HCT116 (cell line): ENCODE measurements at regions not wholly inside any gene's neighbourhood (a gene's known extent, or its start where the extent isn't known, plus 50 kb on each side); places are given as distances from the start of the nearest gene placed in this dataset.

Source experiments
- ATAC-seq: fragments of 200-7000 bp; cut with Tn5 transposase; 2 replicates; pipeline ENCODE4 v1.9.1; 2020; ENCODE audit warnings: mild to moderate bottlenecking, moderate library complexity
- BruUV-seq: library from RNA; stranded (reverse); fragments of 400-500 nt; replicated peaks from 2 replicates; lab custom pipeline; 2021; lab: Mats Ljungman, UMichigan
- CTCF ChIA-PET: fragments of 300-600 bp; sonication (Branson Sonifier 250); formaldehyde crosslinking; loops from one replicate; lab custom pipeline; 2021; ENCODE audit warnings: antibody characterized with exemption; lab: Charles Lee
- POLR2A ChIA-PET: fragments of 300-600, 350-600 bp; sonication (Branson Sonifier 250); formaldehyde crosslinking; loops from one replicate; lab custom pipeline; 2021; ENCODE audit warnings: antibody characterized with exemption; lab: Charles Lee
- RAD21 ChIA-PET, 2 experiments: fragments of 300-600 bp; sonication (Branson Sonifier 250); formaldehyde crosslinking; loops; one replicate each; lab custom pipeline; 2023; ENCODE audit warnings: low total read pairs in 2 of 2; ENCODE audit not compliant: uncharacterized antibody in 2 of 2, unreplicated experiment in 2 of 2, low non-redundant PET in 1 of 2; lab: Charles Lee
- DNase-seq: peaks from one replicate; pipeline ENCODE4 v3.0.0-alpha.2; 2010; ENCODE audit warnings: low read depth, low spot score
- H2AFZ ChIP-seq: fragments of 200-600 bp; shearing (Covaris generic), sonication (generic); 2 replicates; pipeline ENCODE4 v1.6.1; 2017; ENCODE audit warnings: low read depth, mixed run types, mixed read lengths, antibody characterized with exemption, low read length; ENCODE audit not compliant: poor library complexity, severe bottlenecking
- H3K27ac ChIP-seq: 2 replicates; pipeline ENCODE4 v1.5.1; 2012; ENCODE audit warnings: low read depth, low read length
- H3K27me3 ChIP-seq: fragments of 200-600 bp; sonication (generic); 2 replicates; pipeline ENCODE4 v1.6.1; 2016; ENCODE audit warnings: mixed run types, low read length, mixed read lengths; ENCODE audit not compliant: insufficient read depth
- H3K36me3 ChIP-seq, 2 experiments: fragments of 200-500 bp in 1 of 2; fragments of 200-600 bp in 1 of 2; sonication (Bioruptor generic) in 1 of 2; sonication (generic) in 1 of 2; 2 replicates each; pipeline versions ENCODE4 v1.5.1 to v1.6.1; 2014 to 2016; ENCODE audit warnings: low read length in 2 of 2, inconsistent platforms in 1 of 2, mixed read lengths in 1 of 2, mixed run types in 1 of 2; ENCODE audit not compliant: insufficient read depth in 2 of 2, control insufficient read depth in 1 of 2
- H3K4me1 ChIP-seq, 2 experiments: fragments of 200-600 bp in 1 of 2; sonication (generic) in 1 of 2; 2 replicates each; pipeline versions ENCODE4 v1.5.1 to v1.6.1; 2012 to 2017; ENCODE audit warnings: low read length in 2 of 2, inconsistent platforms in 1 of 2, mild to moderate bottlenecking in 1 of 2, mixed read lengths in 1 of 2, mixed run types in 1 of 2, moderate library complexity in 1 of 2; ENCODE audit not compliant: insufficient read depth in 2 of 2, control insufficient read depth in 1 of 2
- H3K4me2 ChIP-seq: fragments of 200-600 bp; sonication (generic); 2 replicates; pipeline ENCODE4 v1.6.1; 2017; ENCODE audit warnings: mixed run types, low read length, mixed read lengths
- H3K4me3 ChIP-seq, 2 experiments: fragments of 200-600 bp in 1 of 2; sonication (generic) in 1 of 2; replicated peaks in 1 of 2; 2 replicates each; pipeline ENCODE4 v1.5.1; 2011 to 2016; ENCODE audit warnings: low read length in 2 of 2, control low read depth in 1 of 2, low read depth in 1 of 2, mild to moderate bottlenecking in 1 of 2, mixed read lengths in 1 of 2, mixed run types in 1 of 2
- H3K79me2 ChIP-seq: fragments of 200-600 bp; sonication (generic); 2 replicates; pipeline ENCODE4 v1.6.1; 2017; ENCODE audit warnings: mild to moderate bottlenecking, mixed run types, low read length, moderate library complexity, mixed read lengths; ENCODE audit not compliant: insufficient read depth
- H3K9ac ChIP-seq: fragments of 200-600 bp; sonication (generic); 2 replicates; pipeline ENCODE4 v1.6.1; 2016; ENCODE audit warnings: low read length, mixed read lengths
- H3K9me2 ChIP-seq: fragments of 200-600 bp; sonication (generic), shearing (Covaris generic); 2 replicates; pipeline ENCODE4 v1.6.1; 2017; ENCODE audit warnings: mixed run types, mild to moderate bottlenecking, moderate library complexity; ENCODE audit not compliant: insufficient read depth
- H3K9me3 ChIP-seq, 2 experiments: fragments of 200-500 bp in 1 of 2; fragments of 200-600 bp in 1 of 2; sonication (Bioruptor generic) in 1 of 2; sonication (generic) in 1 of 2; 2 replicates each; pipeline ENCODE4 v1.6.1; 2014 to 2017; ENCODE audit warnings: low read length in 2 of 2, mixed read lengths in 2 of 2, inconsistent platforms in 1 of 2, low read depth in 1 of 2, mild to moderate bottlenecking in 1 of 2, mixed run types in 1 of 2, moderate library complexity in 1 of 2; ENCODE audit not compliant: control insufficient read depth in 1 of 2, insufficient read depth in 1 of 2
- H4K20me1 ChIP-seq: fragments of 200-600 bp; sonication (generic), shearing (Covaris generic); 2 replicates; pipeline ENCODE4 v1.6.1; 2017; ENCODE audit warnings: mixed run types, mild to moderate bottlenecking, moderate library complexity; ENCODE audit not compliant: insufficient read depth
- CBX3 ChIP-seq: IDR thresholded peaks from 2 replicates; pipeline ENCODE4 v1.6.1; 2012; ENCODE audit warnings: low read depth
- ELF1 ChIP-seq: IDR thresholded peaks from 2 replicates; pipeline ENCODE4 v1.6.1; 2012; ENCODE audit warnings: low read depth, borderline replicate concordance
- EZH2phosphoT487 ChIP-seq: fragments of 200-600 bp; IDR thresholded peaks from 2 replicates; pipeline ENCODE4 v1.6.1; 2018; ENCODE audit warnings: antibody characterized with exemption, borderline replicate concordance
- FOSL1 ChIP-seq: IDR thresholded peaks from 2 replicates; pipeline ENCODE4 v1.6.1; 2012; ENCODE audit warnings: low read depth
- JUND ChIP-seq: IDR thresholded peaks from 2 replicates; pipeline ENCODE4 v1.6.1; 2012
- POLR2A ChIP-seq: IDR thresholded peaks from 2 replicates; pipeline ENCODE4 v1.7.0; 2011; ENCODE audit warnings: borderline replicate concordance; ENCODE audit not compliant: insufficient read depth, insufficient read length; ENCODE audit errors: extremely low read depth
- SP1 ChIP-seq: IDR thresholded peaks from 2 replicates; pipeline ENCODE4 v1.6.1; 2012; ENCODE audit warnings: low read depth
- SRF ChIP-seq: IDR thresholded peaks from 2 replicates; pipeline ENCODE4 v1.6.1; 2012; ENCODE audit warnings: low read depth
- YY1 ChIP-seq: IDR thresholded peaks from 2 replicates; pipeline ENCODE4 v1.6.1; 2011; ENCODE audit warnings: low read length, low read depth, moderate library complexity, mild to moderate bottlenecking; ENCODE audit not compliant: insufficient replicate concordance; ENCODE audit errors: extremely low read depth
- ZFX ChIP-seq: fragments of 450-650 bp; IDR thresholded peaks from 2 replicates; pipeline ENCODE4 v1.6.1; 2017
- ZNF274 ChIP-seq: fragments of 200-500 bp; sonication (Bioruptor generic); IDR thresholded peaks from 2 replicates; pipeline ENCODE4 v1.6.1; 2014; ENCODE audit warnings: mild to moderate bottlenecking, low read depth, low read length, inconsistent platforms
- intact Hi-C: fragments of 100-400 bp; cut with micrococcal nuclease; formaldehyde crosslinking; loops from 2 replicates; pipeline ENCODE4 v1.10.0; 2022
- TF ChIP-seq, protein P1 (sequence below): IDR thresholded peaks from 2 replicates; pipeline ENCODE4 v1.6.1; 2012
- TF ChIP-seq, protein P2 (sequence below), 3 experiments: fragments of 200-600 bp in 1 of 3; sonication (generic) in 1 of 3; IDR thresholded peaks in 2 of 3; conservative IDR thresholded peaks in 1 of 3; 2 replicates each; pipeline ENCODE4 v1.5.1; 2012 to 2017; ENCODE audit warnings: low read depth in 2 of 3, low read length in 2 of 3, antibody characterized with exemption in 1 of 3, borderline replicate concordance in 1 of 3, control low read depth in 1 of 3, mild to moderate bottlenecking in 1 of 3, mixed read lengths in 1 of 3, mixed run types in 1 of 3, moderate library complexity in 1 of 3; ENCODE audit not compliant: insufficient read depth in 1 of 3
- TF ChIP-seq, protein P3 (sequence below): IDR thresholded peaks from 2 replicates; pipeline ENCODE4 v1.6.1; 2012

DNA sequence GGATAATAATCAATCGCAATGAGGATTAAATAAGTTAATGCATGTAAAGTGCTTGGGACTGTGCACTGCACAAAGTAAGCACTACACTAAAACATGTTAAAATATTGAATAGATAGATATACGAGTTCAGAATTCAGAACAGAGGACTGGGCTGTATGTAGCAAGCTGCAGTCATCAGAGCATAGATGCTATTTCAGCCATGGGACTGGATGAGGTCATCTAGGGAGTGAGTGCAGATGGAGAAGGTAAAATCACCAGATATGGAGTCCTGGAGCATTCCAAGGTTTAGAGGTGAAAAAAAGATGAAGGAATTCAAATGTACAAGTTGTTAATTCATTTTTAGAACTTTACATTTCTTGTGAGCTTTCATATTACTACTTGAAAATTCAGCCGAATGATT is 347.5 kb upstream of the DDI1 start:
- Histone ChIP-seq H3K4me1 (no peaks in the 10 kb centered on the region), H3K4me3 (no peak overlapping the region), H2AFZ (no peak overlapping the region), H4K20me1 (no peaks in the 10 kb centered on the region), H3K4me2 (no peak overlapping the region), H3K9me3 (no peaks in the 10 kb centered on the region), H3K79me2 (no peaks in the 10 kb centered on the region), H3K36me3 (no peaks in the 10 kb centered on the region), H3K27ac (no peak overlapping the region), H3K9ac (no peak overlapping the region), H3K9me2 (no peaks in the 10 kb centered on the region), H3K27me3 (no peaks in the 10 kb centered on the region)
- TF ChIP-seq POLR2A (no peak), ZNF274 (no peak), ELF1 (no peak), ZFX (no peak), SRF (no peak), FOSL1 (no peak), CBX3 (no peak), EZH2phosphoT487 (no peak), SP1 (no peak), YY1 (no peak), JUND (no peak)
- TF ChIP-seq, protein P1, sequence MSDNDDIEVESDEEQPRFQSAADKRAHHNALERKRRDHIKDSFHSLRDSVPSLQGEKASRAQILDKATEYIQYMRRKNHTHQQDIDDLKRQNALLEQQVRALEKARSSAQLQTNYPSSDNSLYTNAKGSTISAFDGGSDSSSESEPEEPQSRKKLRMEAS: no peak
- TF ChIP-seq, protein P2, sequence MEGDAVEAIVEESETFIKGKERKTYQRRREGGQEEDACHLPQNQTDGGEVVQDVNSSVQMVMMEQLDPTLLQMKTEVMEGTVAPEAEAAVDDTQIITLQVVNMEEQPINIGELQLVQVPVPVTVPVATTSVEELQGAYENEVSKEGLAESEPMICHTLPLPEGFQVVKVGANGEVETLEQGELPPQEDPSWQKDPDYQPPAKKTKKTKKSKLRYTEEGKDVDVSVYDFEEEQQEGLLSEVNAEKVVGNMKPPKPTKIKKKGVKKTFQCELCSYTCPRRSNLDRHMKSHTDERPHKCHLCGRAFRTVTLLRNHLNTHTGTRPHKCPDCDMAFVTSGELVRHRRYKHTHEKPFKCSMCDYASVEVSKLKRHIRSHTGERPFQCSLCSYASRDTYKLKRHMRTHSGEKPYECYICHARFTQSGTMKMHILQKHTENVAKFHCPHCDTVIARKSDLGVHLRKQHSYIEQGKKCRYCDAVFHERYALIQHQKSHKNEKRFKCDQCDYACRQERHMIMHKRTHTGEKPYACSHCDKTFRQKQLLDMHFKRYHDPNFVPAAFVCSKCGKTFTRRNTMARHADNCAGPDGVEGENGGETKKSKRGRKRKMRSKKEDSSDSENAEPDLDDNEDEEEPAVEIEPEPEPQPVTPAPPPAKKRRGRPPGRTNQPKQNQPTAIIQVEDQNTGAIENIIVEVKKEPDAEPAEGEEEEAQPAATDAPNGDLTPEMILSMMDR (IDR thresholded peaks at IDR 0.05 in 2 of 3, conservative IDR thresholded peaks at IDR 0.05 in 1 of 3; ENCODE audit: borderline replicate concordance in 1 of 3, insufficient read depth in 1 of 3, low read depth in 2 of 3, low read length in 2 of 3): no peak
- TF ChIP-seq, protein P3, sequence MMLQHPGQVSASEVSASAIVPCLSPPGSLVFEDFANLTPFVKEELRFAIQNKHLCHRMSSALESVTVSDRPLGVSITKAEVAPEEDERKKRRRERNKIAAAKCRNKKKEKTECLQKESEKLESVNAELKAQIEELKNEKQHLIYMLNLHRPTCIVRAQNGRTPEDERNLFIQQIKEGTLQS: no peak
- ChIA-PET POLR2A (no interaction called here), CTCF (no interaction called here), RAD21 (no interaction called here)
- intact Hi-C loops: loop anchor here (10.0 kb wide), 1 partner anchor 566 kb away; no protein-coding TSS in a partner anchor
- DNase-seq (no peak), ATAC-seq (no peak)
- no TSS peak for BruUV-seq
